ENCODE measurements at regions not wholly inside any gene's neighbourhood (a gene's known extent, or its start where the extent isn't known, plus 50 kb on each side); places are given as distances from the start of the nearest gene placed in this dataset.

- Histone ChIP-seq H3K27ac (no peak overlapping the region), H3K36me3 (ENCODE audit: insufficient read depth in 1 of 2, low read depth in 1 of 2) (no peaks in the 10 kb centered on the region), H3K4me1 (no peaks in the 10 kb centered on the region), H3K27me3 (ENCODE audit: insufficient read depth in 3 of 3, low read length in 2 of 3) (no peaks in the 10 kb centered on the region), H3K4me3 (no peak overlapping the region), H3K9me3 (no peaks in the 10 kb centered on the region)
- TF ChIP-seq, protein P1, sequence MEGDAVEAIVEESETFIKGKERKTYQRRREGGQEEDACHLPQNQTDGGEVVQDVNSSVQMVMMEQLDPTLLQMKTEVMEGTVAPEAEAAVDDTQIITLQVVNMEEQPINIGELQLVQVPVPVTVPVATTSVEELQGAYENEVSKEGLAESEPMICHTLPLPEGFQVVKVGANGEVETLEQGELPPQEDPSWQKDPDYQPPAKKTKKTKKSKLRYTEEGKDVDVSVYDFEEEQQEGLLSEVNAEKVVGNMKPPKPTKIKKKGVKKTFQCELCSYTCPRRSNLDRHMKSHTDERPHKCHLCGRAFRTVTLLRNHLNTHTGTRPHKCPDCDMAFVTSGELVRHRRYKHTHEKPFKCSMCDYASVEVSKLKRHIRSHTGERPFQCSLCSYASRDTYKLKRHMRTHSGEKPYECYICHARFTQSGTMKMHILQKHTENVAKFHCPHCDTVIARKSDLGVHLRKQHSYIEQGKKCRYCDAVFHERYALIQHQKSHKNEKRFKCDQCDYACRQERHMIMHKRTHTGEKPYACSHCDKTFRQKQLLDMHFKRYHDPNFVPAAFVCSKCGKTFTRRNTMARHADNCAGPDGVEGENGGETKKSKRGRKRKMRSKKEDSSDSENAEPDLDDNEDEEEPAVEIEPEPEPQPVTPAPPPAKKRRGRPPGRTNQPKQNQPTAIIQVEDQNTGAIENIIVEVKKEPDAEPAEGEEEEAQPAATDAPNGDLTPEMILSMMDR (IDR thresholded peaks at IDR 0.05) = no peak
- ATAC-seq = no peak
- 65 to 77% (median 75%) methylated on average over 1 of the region's 1 CpG for WGBS, 3 donors
- DNase-seq = no peak
- intact Hi-C loops (cut with DNase I) = no loop called here
Measured at GRCh38 chr4:57766341-57766740, 656.2 kb upstream of the IGFBP7 start.

- intact Hi-C loops (cut with DNase I) = no loop called here
- TF ChIP-seq, protein P1 (IDR thresholded peaks at IDR 0.05) = no peak
Measured at GRCh38 chr4:57764856-57765255, 654.7 kb upstream of the IGFBP7 start.

GRCh38 chr4:57763070-57763469, 652.9 kb upstream of the IGFBP7 start:
- Histone ChIP-seq H3K36me3 (ENCODE audit: insufficient read depth in 1 of 2, low read depth in 1 of 2) (no peaks in the 10 kb centered on the region), H3K4me1 (no peaks in the 10 kb centered on the region), H3K27ac (no peak overlapping the region), H3K9me3 (no peaks in the 10 kb centered on the region), H3K4me3 (no peak overlapping the region), H3K27me3 (ENCODE audit: insufficient read depth in 3 of 3, low read length in 2 of 3) (no peaks in the 10 kb centered on the region)
- 90% methylated on average over 2 of the region's 2 CpGs for WGBS, 3 donors
- ATAC-seq = no peak
- TF ChIP-seq, protein P1 (IDR thresholded peaks at IDR 0.05) = no peak
- intact Hi-C loops (cut with DNase I) = no loop called here
- DNase-seq = no peak

More at GRCh38 chr4:57764856-57765255, 654.7 kb upstream of the IGFBP7 start:
- WGBS, 3 donors = 88 to 91% (median 91%) methylated on average over 5 of the region's 5 CpGs
- no peak overlapping the region for H3K27ac ChIP-seq
- H3K4me3 ChIP-seq = no peak overlapping the region
- DNase-seq = no peak
- H3K4me1 ChIP-seq = no peaks in the 10 kb centered on the region
- no peaks in the 10 kb centered on the region for H3K36me3 ChIP-seq (ENCODE audit: insufficient read depth in 1 of 2, low read depth in 1 of 2)
- H3K9me3 ChIP-seq = no peaks in the 10 kb centered on the region
- ATAC-seq = no peak
- H3K27me3 ChIP-seq (ENCODE audit: insufficient read depth in 3 of 3, low read length in 2 of 3) = no peaks in the 10 kb centered on the region

DNA sequence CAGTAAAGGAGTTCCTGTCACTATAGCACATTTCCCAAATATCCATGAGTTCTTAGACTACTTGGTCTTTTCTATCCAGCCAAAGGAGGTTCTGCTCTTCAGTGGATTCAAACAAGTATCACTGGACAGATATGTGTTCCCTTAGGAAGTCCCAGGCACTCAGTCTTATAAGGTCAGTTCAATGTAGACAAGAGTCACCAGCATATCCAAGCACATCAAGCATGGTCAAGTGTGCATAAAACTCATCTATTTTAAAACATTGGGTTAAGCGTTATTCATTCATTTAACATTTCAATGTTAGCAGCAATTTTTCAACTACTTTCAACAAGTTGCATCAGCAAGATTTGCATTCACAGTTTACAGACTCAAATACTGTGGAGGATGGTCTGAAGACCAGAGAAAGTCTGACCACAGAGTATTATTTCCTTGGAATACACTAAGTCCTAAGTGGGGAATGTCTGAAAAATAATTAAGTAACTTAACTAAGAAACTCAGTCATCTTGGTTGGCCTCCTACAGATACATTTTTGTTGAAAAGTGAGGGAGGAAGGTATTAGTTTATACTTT, 630.5 kb upstream of the IGFBP7 start:
- WGBS, 3 donors = 89 to 100% (median 96%) methylated on average over 1 of the region's 1 CpG
- H3K27ac ChIP-seq = no peak overlapping the region
- ATAC-seq (no peak), DNase-seq (no peak)
- TF ChIP-seq, protein P1 (IDR thresholded peaks at IDR 0.05) = no peak
- no peaks in the 10 kb centered on the region for H3K27me3 ChIP-seq (ENCODE audit: insufficient read depth in 3 of 3, low read length in 2 of 3)
- intact Hi-C loops (cut with DNase I) = no loop called here
- no peak overlapping the region for H3K4me3 ChIP-seq
- no peaks in the 10 kb centered on the region for H3K4me1 ChIP-seq
- no peaks in the 10 kb centered on the region for H3K9me3 ChIP-seq
- no peaks in the 10 kb centered on the region for H3K36me3 ChIP-seq (ENCODE audit: insufficient read depth in 1 of 2, low read depth in 1 of 2)

- intact Hi-C loops (cut with DNase I) = no loop called here
- no peak for ATAC-seq
Measured at GRCh38 chr4:57736781-57737180, 626.6 kb upstream of the IGFBP7 start.

More at GRCh38 chr4:57736781-57737180, 626.6 kb upstream of the IGFBP7 start:
- 63 to 68% (median 64%) methylated on average over 3 of the region's 3 CpGs for WGBS, 3 donors
- H3K9me3 ChIP-seq = no peaks in the 10 kb centered on the region
- H3K4me3 ChIP-seq = no peak overlapping the region
- H3K4me1 ChIP-seq = no peaks in the 10 kb centered on the region
- TF ChIP-seq, protein P1 (IDR thresholded peaks at IDR 0.05) = no peak
- no peak for DNase-seq
- no peaks in the 10 kb centered on the region for H3K27me3 ChIP-seq (ENCODE audit: insufficient read depth in 3 of 3, low read length in 2 of 3)
- no peak overlapping the region for H3K27ac ChIP-seq
- H3K36me3 ChIP-seq (ENCODE audit: insufficient read depth in 1 of 2, low read depth in 1 of 2) = no peaks in the 10 kb centered on the region

All from psoas muscle (tissue), 7 donors.